GM23338 (cell line): ENCODE measurements at regions not wholly inside any gene's neighbourhood (a gene's known extent, or its start where the extent isn't known, plus 50 kb on each side); places are given as distances from the start of the nearest gene placed in this dataset.

Experiments used
- ATAC-seq: fragments of 200-7000 bp; cut with Tn5 transposase; 3 replicates; pipeline ENCODE4 v1.9.1; 2020
- DNase-seq: peaks from one replicate; pipeline ENCODE4 v3.0.0-alpha.2; 2015; ENCODE audit warnings: low spot score
- H2AFZ ChIP-seq: fragments of 200-600 bp; sonication (generic); 2 replicates; pipeline ENCODE4 v1.8.0; 2016; ENCODE audit warnings: antibody characterized with exemption, mild to moderate bottlenecking, moderate library complexity
- H3F3A ChIP-seq: fragments of 200-600 bp; sonication (generic); replicated peaks from 2 replicates; pipeline ENCODE4 v1.8.0; 2017; ENCODE audit warnings: antibody characterized with exemption, mixed run types, low read depth
- H3K27ac ChIP-seq: fragments of 200-600 bp; sonication (generic); 2 replicates; pipeline ENCODE4 v1.6.1; 2016; ENCODE audit warnings: low read depth
- H3K27me3 ChIP-seq: fragments of 200-600 bp; sonication (generic); 2 replicates; pipeline ENCODE4 v1.8.0; 2016; ENCODE audit warnings: mild to moderate bottlenecking, mixed run types, moderate library complexity; ENCODE audit not compliant: insufficient read depth
- H3K36me3 ChIP-seq: fragments of 200-600 bp; sonication (generic); 2 replicates; pipeline ENCODE4 v1.8.0; 2016; ENCODE audit warnings: mild to moderate bottlenecking; ENCODE audit not compliant: insufficient read depth
- H3K4me1 ChIP-seq: fragments of 200-600 bp; sonication (generic); 2 replicates; pipeline ENCODE4 v1.8.0; 2016; ENCODE audit warnings: mild to moderate bottlenecking, moderate library complexity; ENCODE audit not compliant: insufficient read depth
- H3K4me2 ChIP-seq: fragments of 200-600 bp; sonication (generic); 2 replicates; pipeline ENCODE4 v1.7.1; 2017; ENCODE audit warnings: mixed run types
- H3K4me3 ChIP-seq: fragments of 200-600 bp; sonication (generic); 2 replicates; pipeline ENCODE4 v1.6.1; 2016; ENCODE audit warnings: mixed run types
- H3K79me2 ChIP-seq: fragments of 200-600 bp; sonication (generic); replicated peaks from 2 replicates; pipeline ENCODE4 v1.8.0; 2017; ENCODE audit warnings: mild to moderate bottlenecking; ENCODE audit not compliant: insufficient read depth
- H3K9me2 ChIP-seq: fragments of 200-600 bp; sonication (generic); 2 replicates; pipeline ENCODE4 v1.8.0; 2017; ENCODE audit not compliant: insufficient read depth
- H4K20me1 ChIP-seq: fragments of 200-600 bp; sonication (generic); replicated peaks from 2 replicates; pipeline ENCODE4 v1.8.0; 2017; ENCODE audit warnings: mild to moderate bottlenecking; ENCODE audit not compliant: insufficient read depth
- H3K27ac Mint-ChIP-seq: 2 replicates; pipeline ENCODE4 v1.8.0; 2020; ENCODE audit warnings: inconsistent platforms, mild to moderate bottlenecking, moderate library complexity, mixed read lengths
- H3K27me3 Mint-ChIP-seq: 3 replicates; pipeline ENCODE4 v1.8.0; 2022; ENCODE audit warnings: low read depth, mild to moderate bottlenecking, moderate library complexity, mixed read lengths, inconsistent platforms; ENCODE audit not compliant: insufficient read depth, poor library complexity
- H3K36me3 Mint-ChIP-seq: 3 replicates; pipeline ENCODE4 v1.8.0; 2021; ENCODE audit warnings: low read depth, mild to moderate bottlenecking, inconsistent platforms, moderate library complexity, mixed read lengths
- H3K4me1 Mint-ChIP-seq: 3 replicates; pipeline ENCODE4 v1.8.0; 2020; ENCODE audit warnings: mild to moderate bottlenecking, inconsistent platforms, mixed read lengths
- H3K4me3 Mint-ChIP-seq: 3 replicates; pipeline ENCODE4 v1.8.0; 2021; ENCODE audit warnings: moderate library complexity, mild to moderate bottlenecking, inconsistent platforms, mixed read lengths
- H3K9me3 Mint-ChIP-seq: 3 replicates; pipeline ENCODE4 v1.8.0; 2020; ENCODE audit warnings: moderate library complexity, mild to moderate bottlenecking, inconsistent platforms, mixed read lengths
- CREB1 ChIP-seq: fragments of 250-450 bp; sonication (Bioruptor Pico); IDR thresholded peaks from 2 replicates; pipeline ENCODE4 v1.5.0; 2020; ENCODE audit warnings: low read depth, mild to moderate bottlenecking, moderate library complexity
- JUNB ChIP-seq: IDR thresholded peaks from one replicate; pipeline ENCODE4 v1.6.1; 2016; ENCODE audit warnings: antibody characterized with exemption; ENCODE audit not compliant: unreplicated experiment
- NANOG ChIP-seq: IDR thresholded peaks from 2 replicates; pipeline ENCODE4 v1.6.1; 2016; ENCODE audit warnings: antibody characterized with exemption, borderline replicate concordance
- TF ChIP-seq, protein P1 (sequence below): IDR thresholded peaks from one replicate; pipeline ENCODE4 v1.6.1; 2018; ENCODE audit warnings: antibody characterized with exemption; ENCODE audit not compliant: unreplicated experiment
- TF ChIP-seq, protein P2 (sequence below): fragments of 250-450 bp; sonication (Bioruptor Pico); IDR thresholded peaks from 2 replicates; pipeline ENCODE4 v1.5.0; 2020; ENCODE audit warnings: mild to moderate bottlenecking, moderate library complexity

DNA sequence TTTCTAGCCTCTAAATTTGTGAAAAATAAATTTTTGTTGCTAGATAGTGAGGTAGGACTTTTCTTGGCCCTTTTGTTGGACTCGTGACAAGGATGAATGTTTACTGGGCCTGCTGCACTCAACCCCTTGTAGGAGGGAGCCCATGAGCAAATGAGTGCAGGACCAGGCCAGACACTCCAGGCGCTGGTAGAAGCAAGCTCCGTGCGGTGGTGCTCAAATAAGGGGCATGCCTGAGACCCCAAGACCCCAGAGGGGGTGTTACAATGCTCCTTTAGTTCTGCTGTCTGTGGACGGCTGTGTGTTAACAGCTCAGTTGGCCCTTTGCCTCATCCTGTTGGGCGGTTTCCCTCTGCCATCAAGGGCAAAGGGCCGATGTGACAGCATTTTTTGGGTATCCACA is 1195.3 kb upstream of the PHF14 start (continued):
- TF ChIP-seq, protein P1, sequence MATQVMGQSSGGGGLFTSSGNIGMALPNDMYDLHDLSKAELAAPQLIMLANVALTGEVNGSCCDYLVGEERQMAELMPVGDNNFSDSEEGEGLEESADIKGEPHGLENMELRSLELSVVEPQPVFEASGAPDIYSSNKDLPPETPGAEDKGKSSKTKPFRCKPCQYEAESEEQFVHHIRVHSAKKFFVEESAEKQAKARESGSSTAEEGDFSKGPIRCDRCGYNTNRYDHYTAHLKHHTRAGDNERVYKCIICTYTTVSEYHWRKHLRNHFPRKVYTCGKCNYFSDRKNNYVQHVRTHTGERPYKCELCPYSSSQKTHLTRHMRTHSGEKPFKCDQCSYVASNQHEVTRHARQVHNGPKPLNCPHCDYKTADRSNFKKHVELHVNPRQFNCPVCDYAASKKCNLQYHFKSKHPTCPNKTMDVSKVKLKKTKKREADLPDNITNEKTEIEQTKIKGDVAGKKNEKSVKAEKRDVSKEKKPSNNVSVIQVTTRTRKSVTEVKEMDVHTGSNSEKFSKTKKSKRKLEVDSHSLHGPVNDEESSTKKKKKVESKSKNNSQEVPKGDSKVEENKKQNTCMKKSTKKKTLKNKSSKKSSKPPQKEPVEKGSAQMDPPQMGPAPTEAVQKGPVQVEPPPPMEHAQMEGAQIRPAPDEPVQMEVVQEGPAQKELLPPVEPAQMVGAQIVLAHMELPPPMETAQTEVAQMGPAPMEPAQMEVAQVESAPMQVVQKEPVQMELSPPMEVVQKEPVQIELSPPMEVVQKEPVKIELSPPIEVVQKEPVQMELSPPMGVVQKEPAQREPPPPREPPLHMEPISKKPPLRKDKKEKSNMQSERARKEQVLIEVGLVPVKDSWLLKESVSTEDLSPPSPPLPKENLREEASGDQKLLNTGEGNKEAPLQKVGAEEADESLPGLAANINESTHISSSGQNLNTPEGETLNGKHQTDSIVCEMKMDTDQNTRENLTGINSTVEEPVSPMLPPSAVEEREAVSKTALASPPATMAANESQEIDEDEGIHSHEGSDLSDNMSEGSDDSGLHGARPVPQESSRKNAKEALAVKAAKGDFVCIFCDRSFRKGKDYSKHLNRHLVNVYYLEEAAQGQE: no peak

DNA sequence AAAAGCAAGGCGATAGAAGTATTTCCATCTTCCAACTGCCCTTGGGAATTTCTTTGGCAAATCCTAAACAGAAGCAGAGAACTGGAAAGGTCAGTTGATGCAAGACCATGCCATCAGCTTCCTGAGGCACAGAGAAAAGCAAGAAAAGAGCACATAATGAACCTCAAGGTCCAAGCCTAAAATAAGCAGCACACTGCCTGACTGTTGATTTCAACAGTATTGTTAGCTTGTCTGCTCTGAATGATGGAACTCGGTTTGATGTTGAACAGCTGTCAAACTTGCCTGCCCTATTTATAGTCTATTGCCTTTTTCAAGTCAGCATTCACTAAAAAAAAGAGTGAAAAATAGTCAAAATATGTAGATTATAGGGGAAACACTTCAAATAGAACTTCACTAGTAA is 1192.0 kb upstream of the PHF14 start:
- ATAC-seq (no peak), DNase-seq (no peak)
- Histone ChIP-seq H3K4me1 (no peaks in the 10 kb centered on the region), H2AFZ (peak overlapping the region; percentile 29; the same call in 1 of the 2 replicates), H3K4me2 (no peak overlapping the region), H3K27me3 (no peaks in the 10 kb centered on the region), H3K27ac (no peak overlapping the region), H3K79me2 (no peaks in the 10 kb centered on the region), H3K4me3 (no peak overlapping the region), H3K9me2 (no peaks in the 10 kb centered on the region), H3K36me3 (no peaks in the 10 kb centered on the region), H4K20me1 (no peaks in the 10 kb centered on the region), H3F3A (no peaks in the 10 kb centered on the region)
- no peaks in the 10 kb centered on the region for H3K4me1 Mint-ChIP-seq
- no peak for TF ChIP-seq NANOG
- TF ChIP-seq JUNB: no peak
- TF ChIP-seq CREB1 (CRISPR knock-in tag): no peak
- TF ChIP-seq, protein P2, sequence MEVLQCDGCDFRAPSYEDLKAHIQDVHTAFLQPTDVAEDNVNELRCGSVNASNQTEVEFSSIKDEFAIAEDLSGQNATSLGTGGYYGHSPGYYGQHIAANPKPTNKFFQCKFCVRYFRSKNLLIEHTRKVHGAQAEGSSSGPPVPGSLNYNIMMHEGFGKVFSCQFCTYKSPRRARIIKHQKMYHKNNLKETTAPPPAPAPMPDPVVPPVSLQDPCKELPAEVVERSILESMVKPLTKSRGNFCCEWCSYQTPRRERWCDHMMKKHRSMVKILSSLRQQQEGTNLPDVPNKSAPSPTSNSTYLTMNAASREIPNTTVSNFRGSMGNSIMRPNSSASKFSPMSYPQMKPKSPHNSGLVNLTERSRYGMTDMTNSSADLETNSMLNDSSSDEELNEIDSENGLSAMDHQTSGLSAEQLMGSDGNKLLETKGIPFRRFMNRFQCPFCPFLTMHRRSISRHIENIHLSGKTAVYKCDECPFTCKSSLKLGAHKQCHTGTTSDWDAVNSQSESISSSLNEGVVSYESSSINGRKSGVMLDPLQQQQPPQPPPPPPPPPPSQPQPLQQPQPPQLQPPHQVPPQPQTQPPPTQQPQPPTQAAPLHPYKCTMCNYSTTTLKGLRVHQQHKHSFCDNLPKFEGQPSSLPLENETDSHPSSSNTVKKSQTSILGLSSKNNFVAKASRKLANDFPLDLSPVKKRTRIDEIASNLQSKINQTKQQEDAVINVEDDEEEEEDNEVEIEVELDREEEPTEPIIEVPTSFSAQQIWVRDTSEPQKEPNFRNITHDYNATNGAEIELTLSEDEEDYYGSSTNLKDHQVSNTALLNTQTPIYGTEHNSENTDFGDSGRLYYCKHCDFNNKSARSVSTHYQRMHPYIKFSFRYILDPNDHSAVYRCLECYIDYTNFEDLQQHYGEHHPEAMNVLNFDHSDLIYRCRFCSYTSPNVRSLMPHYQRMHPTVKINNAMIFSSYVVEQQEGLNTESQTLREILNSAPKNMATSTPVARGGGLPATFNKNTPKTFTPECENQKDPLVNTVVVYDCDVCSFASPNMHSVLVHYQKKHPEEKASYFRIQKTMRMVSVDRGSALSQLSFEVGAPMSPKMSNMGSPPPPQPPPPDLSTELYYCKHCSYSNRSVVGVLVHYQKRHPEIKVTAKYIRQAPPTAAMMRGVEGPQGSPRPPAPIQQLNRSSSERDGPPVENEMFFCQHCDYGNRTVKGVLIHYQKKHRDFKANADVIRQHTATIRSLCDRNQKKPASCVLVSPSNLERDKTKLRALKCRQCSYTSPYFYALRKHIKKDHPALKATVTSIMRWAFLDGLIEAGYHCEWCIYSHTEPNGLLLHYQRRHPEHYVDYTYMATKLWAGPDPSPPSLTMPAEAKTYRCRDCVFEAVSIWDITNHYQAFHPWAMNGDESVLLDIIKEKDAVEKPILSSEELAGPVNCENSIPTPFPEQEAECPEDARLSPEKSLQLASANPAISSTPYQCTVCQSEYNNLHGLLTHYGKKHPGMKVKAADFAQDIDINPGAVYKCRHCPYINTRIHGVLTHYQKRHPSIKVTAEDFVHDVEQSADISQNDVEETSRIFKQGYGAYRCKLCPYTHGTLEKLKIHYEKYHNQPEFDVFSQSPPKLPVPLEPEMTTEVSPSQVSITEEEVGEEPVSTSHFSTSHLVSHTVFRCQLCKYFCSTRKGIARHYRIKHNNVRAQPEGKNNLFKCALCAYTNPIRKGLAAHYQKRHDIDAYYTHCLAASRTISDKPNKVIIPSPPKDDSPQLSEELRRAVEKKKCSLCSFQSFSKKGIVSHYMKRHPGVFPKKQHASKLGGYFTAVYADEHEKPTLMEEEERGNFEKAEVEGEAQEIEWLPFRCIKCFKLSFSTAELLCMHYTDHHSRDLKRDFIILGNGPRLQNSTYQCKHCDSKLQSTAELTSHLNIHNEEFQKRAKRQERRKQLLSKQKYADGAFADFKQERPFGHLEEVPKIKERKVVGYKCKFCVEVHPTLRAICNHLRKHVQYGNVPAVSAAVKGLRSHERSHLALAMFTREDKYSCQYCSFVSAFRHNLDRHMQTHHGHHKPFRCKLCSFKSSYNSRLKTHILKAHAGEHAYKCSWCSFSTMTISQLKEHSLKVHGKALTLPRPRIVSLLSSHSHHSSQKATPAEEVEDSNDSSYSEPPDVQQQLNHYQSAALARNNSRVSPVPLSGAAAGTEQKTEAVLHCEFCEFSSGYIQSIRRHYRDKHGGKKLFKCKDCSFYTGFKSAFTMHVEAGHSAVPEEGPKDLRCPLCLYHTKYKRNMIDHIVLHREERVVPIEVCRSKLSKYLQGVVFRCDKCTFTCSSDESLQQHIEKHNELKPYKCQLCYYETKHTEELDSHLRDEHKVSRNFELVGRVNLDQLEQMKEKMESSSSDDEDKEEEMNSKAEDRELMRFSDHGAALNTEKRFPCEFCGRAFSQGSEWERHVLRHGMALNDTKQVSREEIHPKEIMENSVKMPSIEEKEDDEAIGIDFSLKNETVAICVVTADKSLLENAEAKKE (CRISPR knock-in tag): no peak
- no peaks in the 10 kb centered on the region for H3K36me3 Mint-ChIP-seq
- no peak overlapping the region for H3K27ac Mint-ChIP-seq
- H3K27me3 Mint-ChIP-seq: no peaks in the 10 kb centered on the region
- no peak overlapping the region for H3K4me3 Mint-ChIP-seq
- no peaks in the 10 kb centered on the region for H3K9me3 Mint-ChIP-seq
